ENCODE measurements at regions not wholly inside any gene's neighbourhood (a gene's known extent, or its start where the extent isn't known, plus 50 kb on each side); places are given as distances from the start of the nearest gene placed in this dataset.

GRCh38 chr1:232363008-232363407, 266.9 kb downstream of the SIPA1L2 start:
- no peak overlapping the region for H4K8ac ChIP-seq (replicated peaks; ENCODE audit: insufficient read length, low read depth, low read length)
- H3K4me2 ChIP-seq (ENCODE audit: insufficient read depth, insufficient read length, low read length) = no peak overlapping the region
- H3K9ac ChIP-seq (ENCODE audit: extremely low read depth, insufficient read length, low read length) = no peak overlapping the region
- H3K4me1 Mint-ChIP-seq = peaks cover 12% of the 10 kb centered on the region in 2 experiments
- no peak overlapping the region for H3K4me3 Mint-ChIP-seq
- H3K9me3 ChIP-seq (ENCODE audit: control insufficient read depth, low read depth, low read length) = no peaks in the 10 kb centered on the region
- H3K36me3 Mint-ChIP-seq (ENCODE audit: insufficient read depth in 1 of 3, low read depth in 3 of 3) = no peaks in the 10 kb centered on the region
- no peaks in the 10 kb centered on the region for H3K79me1 ChIP-seq (ENCODE audit: insufficient read depth, low read depth, low read length, poor library complexity, severe bottlenecking)
- H3T11ph ChIP-seq (ENCODE audit: low read length) = no peak overlapping the region
- no peak overlapping the region for H2BK120ac ChIP-seq (ENCODE audit: low read depth, low read length, poor library complexity, severe bottlenecking)
- H2BK12ac ChIP-seq (ENCODE audit: insufficient read length, low read depth, low read length) = no peak overlapping the region
- H3K27ac Mint-ChIP-seq = no peak overlapping the region
- DNase-seq = no peak
- H2BK20ac ChIP-seq (ENCODE audit: low read depth, low read length, poor library complexity, severe bottlenecking) = no peak overlapping the region
- H2AFZ ChIP-seq (ENCODE audit: low read length) = no peak overlapping the region
- H3K56ac ChIP-seq (ENCODE audit: insufficient read length, low read depth, low read length) = no peak overlapping the region
- no peaks in the 10 kb centered on the region for H4K20me1 ChIP-seq (ENCODE audit: control insufficient read depth, insufficient read depth, insufficient read length)
- no peak overlapping the region for H3K14ac ChIP-seq (ENCODE audit: insufficient read depth, low read length)
- no peak overlapping the region for H2BK15ac ChIP-seq (ENCODE audit: low read depth, low read length)
- no peak overlapping the region for H2AK5ac ChIP-seq (ENCODE audit: insufficient read length, low read length)
- H3K23ac ChIP-seq (ENCODE audit: insufficient read length, low read depth, low read length) = no peak overlapping the region
- H3K18ac ChIP-seq (ENCODE audit: insufficient read length, low read depth, low read length) = no peak overlapping the region
- H3K4ac ChIP-seq (ENCODE audit: low read depth, low read length) = no peak overlapping the region
- H3K9me3 Mint-ChIP-seq = no peaks in the 10 kb centered on the region; a peak in 1 of 5 replicates
- no peak overlapping the region for H3K27ac ChIP-seq (ENCODE audit: insufficient read length, low read depth, low read length)
- H4K91ac ChIP-seq (ENCODE audit: insufficient read length, low read depth, low read length) = no peak overlapping the region
- no peak for TF ChIP-seq CTCF (conservative IDR thresholded peaks at IDR 0.05)
- H4K5ac ChIP-seq (ENCODE audit: insufficient read length, low read depth, low read length) = no peak overlapping the region
- no peaks in the 10 kb centered on the region for H3K79me2 ChIP-seq (ENCODE audit: insufficient read depth, low read length)
- no peak overlapping the region for H2BK5ac ChIP-seq (ENCODE audit: insufficient read length, low read length)
- no peaks in the 10 kb centered on the region for H3K23me2 ChIP-seq (ENCODE audit: insufficient read length, low read depth, low read length, poor library complexity, severe bottlenecking)
- peaks cover 5% of the 10 kb centered on the region for H3K27me3 Mint-ChIP-seq (ENCODE audit: low read depth)
- H3K27me3 ChIP-seq (ENCODE audit: insufficient read depth, low read length) = no peaks in the 10 kb centered on the region
- no CpG with 5 or more reads among the region's 2 CpGs for WGBS (ENCODE audit: extremely low coverage, insufficient read length, low lambda C conversion rate)
- H3K4me1 ChIP-seq (ENCODE audit: insufficient read depth, low read length) = no peaks in the 10 kb centered on the region
